CD1c-positive myeloid dendritic cell (primary cell): ENCODE measurements at regions not wholly inside any gene's neighbourhood (a gene's known extent, or its start where the extent isn't known, plus 50 kb on each side); places are given as distances from the start of the nearest gene placed in this dataset.

Experiments
- DNase-seq: peaks from one replicate; pipeline ENCODE4 v3.0.0-alpha.2; 2016; ENCODE audit errors: extremely low spot score

DNA sequence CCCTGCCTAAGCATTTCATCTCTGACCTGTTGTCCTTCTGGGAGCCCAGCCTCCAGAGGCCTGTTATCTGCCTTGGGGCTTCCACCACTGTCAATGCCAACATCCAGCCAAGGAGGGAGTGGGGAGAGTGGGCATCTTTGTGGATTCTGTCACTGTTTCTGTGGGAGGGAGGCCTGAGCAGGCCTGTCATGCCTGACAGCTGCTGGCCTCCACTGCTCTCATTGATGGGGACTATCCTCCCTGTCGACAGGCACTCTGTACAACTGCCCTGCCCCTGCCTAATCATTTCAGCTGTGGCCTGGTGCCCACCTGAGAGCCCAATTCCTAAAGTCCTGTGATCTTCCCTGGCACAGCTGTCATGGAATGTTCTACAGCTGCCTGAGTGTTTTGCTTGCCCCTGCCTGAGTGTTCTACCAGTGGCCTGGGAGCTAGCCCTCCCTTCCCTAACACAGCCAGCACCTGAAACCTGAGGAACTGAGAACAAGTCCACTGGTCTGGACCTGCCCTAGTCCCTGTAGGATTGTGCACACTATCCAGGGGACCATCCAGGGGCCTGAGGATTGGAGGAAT, 145.3 kb downstream of the FAM83B start:
- no peak for DNase-seq

DNA sequence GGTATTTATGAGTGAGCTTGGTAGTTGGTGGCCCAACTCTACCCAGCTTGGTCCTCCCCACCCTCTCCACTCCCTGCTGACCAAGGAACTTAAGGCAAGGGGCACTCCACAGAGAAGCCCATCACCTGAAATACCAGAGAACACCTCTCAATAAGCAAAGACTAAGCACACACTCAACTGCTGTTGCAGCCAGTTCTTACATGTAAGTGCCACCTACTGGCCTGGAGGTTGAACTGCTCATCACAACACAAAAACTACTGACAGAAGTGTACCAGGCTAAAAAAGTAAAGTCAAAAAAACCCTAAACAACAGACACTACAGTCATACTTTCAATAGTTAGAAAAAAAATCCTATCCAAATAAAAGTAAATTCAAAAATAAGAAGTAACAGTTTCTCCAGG, 146.2 kb downstream of the FAM83B start:
- no peak for DNase-seq

DNA sequence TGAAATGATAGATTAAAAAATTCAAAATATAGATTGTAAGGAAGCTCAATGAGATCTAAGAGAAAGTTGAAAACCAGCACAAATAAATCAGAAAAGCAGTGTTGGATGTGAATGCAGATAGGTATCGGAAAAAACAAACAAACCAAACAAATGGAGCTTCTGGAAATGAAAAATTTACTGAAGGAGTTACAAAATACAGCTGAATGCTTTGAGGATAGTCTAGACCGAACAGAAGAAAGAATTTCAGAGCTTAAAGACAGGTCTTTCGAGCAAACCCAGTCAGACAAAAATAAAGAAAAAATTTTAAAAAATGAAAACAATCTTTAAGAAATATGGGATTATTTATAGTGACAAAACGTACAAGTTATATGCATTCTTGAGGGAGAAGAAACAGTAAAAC, 146.7 kb downstream of the FAM83B start:
- DNase-seq, result no peak

DNA sequence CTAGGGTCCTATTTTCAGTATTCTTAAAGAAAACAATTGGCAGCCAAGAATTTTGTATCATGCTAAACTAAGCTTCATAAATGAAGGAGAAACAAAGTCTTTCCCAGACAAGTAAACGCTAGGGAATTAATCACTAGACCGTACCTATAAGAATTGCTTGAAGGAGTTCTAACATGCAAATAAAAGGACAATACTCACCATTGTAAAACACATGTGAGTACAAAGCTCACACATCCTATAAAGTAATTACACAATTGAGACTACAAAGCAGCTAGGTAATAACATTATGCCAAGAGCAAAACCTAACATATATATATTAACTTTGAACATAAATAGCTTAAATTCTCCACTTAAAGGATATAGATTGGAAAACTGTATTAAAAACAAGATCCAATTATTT, 147.4 kb downstream of the FAM83B start:
- DNase-seq, result no peak

DNA sequence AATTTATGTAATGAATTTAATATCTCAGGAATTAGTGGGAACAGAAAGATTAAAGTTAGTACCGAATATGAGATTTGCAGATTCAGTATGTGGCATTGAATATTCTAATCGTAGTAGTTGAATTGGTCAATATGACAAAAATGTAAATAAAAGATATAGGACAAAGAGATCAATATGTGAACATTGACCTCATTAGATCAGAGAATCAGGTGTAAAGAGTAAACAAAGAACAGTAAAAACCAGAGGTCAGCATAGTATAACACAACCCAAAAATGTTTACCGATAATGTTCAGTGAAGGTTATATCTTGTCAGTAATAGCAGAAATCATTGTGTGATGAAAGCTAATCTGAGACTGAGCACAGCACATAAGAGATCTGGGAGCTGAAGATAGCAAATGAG, 152.0 kb downstream of the FAM83B start:
- DNase-seq, result no peak

DNA sequence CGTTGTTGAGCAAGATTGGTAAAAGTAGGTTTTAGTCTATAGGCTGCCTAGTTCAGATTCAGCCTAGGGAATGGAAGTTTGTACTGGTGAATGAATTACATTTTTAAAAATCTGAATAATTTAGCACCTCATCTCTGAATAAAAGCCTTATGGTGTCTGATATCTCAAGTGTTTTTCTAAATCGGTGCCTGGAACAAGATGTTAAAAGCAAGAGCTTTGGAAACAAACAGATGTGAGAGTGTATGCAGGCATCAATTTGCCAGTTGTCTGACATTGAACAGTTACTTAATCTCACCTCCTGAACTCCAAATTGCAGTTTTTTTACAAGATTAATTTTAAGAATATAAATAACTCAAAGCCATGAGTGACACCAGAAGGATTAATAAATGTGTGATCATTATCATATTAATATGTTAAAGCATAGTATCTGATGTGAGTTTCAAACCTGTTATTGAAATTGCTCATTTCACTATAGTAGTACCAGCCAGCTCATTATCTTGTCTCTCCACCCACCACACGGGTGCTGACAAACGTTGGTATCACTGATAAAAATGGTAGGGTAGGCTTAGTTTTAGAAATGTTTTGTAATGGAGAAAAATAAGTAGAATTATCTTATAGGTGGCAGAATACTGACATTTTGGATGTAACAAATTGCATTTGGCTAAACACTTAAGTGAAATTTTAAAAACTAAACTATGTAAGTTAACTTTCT, 157.3 kb downstream of the FAM83B start:
- DNase-seq, result no peak

DNA sequence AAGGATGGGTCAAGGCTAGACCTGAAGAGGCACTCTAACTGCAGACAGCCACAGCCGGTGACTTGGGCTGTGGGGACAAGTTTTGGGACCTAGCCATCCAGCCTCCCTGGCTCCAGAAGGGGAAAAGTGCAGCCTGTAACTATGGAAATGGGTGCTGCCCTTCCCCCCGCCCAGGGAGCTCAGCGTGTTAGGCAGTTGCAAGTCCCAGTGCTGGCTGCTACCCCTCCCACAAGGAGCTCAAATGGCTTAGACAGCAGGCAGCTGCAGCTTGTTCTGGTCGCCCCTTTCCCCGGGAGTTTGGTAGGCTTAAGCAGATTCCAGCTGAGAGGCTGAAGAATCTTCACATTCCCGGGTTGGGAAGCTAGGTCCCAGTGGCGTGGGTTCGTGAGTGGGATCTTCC, 162.6 kb downstream of the FAM83B start:
- DNase-seq, result no peak

DNA sequence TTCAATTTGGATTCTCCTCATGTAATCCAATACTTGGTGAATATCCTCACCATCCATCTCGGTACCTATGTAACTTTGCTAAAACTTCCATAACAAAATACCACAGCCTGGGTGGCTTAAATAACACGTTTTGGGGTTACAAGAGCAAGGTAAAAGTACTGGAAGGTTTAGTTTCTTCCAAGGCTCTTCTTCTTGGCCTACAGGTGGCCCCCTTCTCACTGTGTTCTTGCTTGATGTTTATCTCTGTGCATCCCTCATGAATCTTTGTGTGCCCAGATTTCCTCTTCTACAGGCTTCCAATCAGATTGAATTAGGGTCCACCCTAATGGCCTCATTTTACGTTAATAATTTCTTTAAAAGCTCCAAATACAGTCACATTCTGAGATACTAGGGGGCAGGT, 163.3 kb upstream of the HCRTR2 start:
- DNase-seq, result no peak

DNA sequence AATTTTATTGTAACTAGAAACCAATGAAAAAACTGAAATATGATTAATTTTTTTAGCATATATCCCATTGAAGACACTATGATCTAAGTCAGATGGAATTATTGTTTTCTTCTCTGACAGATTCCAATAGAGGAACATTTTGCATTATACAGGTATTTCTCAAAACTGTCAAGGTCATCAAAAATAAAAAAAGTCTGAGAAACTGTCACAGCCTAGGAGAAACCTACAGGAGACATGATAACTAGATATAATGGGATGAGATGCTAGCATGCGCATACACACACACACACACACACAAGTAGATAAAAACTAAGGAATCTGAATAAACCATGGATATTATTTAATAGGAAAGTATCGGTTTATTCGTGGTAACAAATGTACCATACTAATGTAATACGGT, 161.9 kb upstream of the HCRTR2 start:
- DNase-seq, result no peak

DNA sequence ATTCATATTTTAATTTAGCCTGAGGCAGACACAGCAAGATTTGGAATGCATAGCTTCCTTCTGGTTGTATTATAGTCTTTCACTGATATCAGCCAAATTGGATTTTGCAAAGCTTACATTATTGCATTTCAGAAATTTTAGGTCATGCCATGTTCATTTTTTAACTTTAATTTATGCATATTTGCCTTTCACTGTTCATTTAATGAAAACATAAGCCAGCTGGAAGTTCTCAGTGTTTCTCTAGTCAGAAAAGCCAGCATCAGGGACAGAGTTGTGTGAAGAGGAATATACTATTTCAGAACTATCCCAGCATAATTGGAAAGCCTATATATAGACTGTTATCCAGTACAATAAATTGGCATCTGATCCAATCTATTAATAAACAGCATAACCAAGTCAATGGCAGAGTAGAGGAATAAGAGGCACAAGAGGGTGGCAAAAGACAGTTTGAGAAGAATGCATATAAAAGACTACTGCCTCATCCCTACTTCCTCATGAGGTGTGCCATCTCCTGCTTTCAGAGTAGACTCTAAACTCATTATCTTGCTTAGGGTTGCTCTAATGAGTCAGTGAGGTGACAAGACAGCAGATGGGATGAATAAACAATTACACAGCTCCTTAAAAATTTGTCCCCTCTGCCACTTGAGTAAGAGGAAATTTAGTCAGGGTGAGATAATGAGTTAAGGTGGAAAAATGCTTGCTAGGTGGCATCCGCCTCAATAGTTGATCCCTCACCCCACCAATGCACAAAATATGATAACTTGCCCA, 159.8 kb upstream of the HCRTR2 start:
- DNase-seq, result no peak

DNA sequence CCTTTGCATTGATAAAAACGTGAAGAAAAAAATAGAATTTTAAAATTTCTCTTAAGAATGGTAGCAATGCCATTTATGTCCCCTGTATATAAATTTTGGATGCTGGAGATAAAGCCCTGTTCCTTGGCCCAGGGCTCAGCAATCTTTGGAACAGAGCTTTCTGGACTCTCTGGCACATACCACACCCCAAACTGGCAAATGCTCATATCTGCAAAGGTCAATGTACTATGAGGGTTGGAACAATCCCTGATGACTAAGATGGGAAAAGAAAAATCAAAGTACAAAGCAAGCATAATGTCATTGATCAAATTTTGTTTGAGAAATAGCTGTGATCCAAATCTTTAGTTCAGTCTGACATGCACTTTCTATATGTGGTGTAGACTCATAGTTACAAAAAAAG, 158.1 kb upstream of the HCRTR2 start:
- no peak for DNase-seq

DNA sequence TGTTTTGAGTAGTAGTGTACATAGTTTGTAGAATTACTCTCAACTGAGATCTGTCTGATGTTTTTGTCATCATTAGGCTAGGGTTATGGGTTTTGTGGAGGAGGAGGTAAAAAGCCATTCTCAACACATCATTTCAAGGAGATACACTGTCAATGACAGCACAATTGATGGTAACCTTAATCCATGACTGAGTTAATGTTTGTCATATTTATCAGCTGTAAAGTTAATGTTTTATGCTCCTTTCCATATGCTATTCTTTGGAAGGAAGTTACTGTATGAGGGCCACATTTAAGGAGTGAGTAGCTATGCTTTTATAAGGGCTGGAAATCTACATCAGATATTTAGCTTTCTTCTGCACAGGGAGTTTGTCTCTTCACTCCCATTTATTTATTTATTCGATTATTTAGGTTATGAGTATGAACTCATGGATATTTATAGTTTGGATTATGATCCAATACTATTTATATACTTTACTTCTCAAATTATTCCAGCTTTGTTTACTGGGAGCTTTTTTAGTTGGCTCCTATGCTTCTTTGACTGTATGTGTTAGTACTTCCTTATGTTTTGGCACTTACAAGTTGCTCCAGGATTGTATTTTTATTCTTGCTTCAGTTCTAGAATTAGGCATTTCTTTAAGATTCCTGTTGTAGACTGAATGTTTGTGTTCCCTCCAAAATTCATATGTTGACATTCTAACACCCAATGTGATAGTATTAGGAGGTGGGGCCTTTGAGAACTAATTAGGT, 156.6 kb upstream of the HCRTR2 start:
- no peak for DNase-seq

DNA sequence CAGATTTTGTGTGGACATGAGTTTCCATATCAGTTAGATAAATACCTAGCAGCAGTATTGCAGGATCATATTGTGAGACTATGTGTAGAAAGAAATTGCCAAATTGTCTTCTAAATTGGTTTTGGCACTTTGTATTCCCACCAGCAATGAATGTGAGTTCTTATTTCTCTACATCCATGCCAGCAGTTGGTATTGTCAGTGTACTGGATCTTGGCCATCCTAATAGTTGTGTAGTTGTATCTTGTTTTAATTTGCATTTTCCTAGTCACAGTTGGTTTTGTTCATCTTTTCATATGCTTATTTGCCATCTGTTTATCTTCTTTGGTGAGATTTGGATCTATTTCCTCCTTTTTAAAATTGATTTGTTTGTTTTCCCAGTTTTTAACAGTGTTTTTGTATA, 154.7 kb upstream of the HCRTR2 start:
- DNase-seq, result no peak

DNA sequence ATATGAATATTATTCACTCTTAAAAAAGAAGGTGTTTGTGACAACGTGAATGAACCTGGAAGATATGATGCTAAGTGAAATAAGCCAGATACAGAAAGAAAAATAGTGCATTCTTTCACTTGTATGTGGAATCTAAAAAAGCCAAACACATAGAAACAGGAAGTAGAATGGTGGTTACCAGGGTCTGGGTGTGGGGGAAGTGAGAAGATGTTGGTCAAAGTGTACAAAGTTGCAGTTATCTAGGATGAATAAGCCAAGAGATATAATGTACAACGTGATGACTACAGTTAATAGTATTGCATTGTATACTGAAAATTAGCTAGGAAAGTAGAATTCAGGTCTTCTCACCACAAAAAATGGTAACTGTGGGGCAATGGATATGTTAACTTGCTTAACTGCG, 151.1 kb upstream of the HCRTR2 start:
- peak; percentile 63 for DNase-seq

DNA sequence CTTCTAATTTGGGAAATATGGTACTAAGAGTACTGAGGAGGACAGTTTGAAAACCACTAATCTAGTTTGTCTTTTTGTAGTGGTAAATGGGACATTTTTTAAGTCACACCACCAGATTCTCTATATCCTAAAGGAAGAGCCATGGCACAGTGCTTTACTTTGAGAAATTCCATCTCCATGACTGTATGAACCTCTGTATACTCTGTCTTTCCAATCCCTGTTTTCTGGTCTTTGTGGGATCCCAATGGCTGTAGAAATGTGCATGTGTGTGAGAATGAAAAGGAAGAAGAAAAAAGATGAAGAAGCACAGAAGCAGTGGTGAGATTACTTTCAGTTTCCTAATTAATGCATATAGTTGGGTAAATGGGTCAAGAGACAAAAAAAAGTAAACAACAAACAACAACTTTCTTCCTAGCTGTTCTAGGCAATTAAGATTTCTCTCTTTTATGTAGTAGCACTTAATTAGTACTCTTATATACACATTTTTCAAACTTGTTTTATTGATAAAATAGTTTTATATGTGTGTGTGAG, 141.2 kb upstream of the HCRTR2 start:
- DNase-seq, result no peak

DNA sequence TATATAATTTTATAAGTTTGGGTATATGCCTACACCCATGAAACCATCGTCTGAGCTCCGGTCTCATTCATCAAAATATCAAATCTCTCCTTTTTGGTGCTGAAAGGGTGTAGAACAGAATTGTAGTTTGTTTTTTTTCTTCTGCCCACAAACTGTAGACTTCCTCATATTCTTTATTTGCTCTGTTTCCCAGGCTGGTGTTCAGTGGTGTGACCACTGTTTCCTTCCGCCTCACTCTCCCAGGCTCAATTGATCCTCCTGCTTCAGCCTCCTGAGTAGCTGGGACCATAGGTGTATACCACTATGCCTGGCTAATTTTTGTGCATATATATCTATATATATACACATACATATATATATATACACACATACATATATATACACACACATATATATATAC, 139.6 kb upstream of the HCRTR2 start:
- peak; percentile 20 for DNase-seq

DNA sequence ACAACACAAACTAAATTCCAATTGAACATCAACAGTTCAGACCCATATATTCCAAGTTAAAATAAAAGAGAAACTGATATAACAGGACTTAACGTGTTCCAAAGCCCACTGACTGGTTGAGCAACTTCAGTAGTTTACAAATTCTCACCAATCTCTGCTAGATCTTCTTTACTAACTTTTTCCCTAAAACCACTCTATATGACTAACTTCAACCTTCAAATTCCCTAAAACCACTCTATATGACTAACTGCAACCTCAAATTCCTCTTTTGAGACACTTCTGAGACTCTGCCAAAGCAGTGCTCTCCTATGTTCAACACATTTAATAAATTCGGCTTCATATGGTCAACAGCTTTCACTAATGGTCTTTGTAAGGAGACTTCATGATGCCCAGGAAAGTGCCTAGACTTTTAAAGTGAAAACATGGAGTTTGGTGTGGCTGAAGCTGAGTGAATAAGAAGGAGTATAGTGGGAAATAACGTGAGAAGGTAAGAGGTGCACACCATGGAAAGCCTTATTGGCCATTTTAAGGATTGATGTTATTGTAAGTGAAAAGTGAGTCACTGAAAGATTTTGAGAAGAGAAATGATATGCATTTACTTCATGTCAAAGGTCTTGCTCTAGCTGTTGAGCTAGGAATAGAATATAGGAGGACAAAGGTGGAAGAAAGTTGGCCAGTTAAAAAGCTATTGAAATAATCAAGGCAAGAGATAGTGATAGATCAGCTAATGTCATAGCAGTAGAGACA, 134.0 kb upstream of the HCRTR2 start:
- peak; percentile 83 for DNase-seq

DNA sequence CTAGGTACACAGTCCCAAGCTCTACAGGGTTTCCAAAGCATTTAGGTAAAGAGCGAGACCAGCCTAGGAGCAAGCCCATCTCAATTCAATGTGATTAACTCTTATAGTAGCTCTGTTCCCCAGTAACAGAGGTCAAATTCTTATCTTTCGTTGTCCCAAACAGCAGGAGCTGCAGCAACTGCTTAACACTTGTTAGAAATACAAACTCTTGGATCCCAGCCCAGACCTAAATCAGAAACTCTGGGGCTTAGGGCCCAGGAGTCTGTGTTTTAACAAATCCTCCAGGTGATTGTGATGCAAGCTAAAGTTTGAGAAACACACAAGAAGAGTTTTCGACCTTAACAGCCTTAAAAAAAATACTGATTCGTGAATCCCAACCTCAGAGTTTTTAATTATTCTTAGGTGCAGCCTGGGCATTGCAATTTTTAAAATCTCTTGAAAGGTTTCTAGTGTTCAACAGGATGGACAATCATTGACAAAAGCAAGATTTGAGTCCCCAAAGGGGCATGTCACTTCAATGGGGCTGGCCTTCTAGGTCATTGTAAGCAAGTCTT, 127.4 kb upstream of the HCRTR2 start:
- DNase-seq, result no peak

DNA sequence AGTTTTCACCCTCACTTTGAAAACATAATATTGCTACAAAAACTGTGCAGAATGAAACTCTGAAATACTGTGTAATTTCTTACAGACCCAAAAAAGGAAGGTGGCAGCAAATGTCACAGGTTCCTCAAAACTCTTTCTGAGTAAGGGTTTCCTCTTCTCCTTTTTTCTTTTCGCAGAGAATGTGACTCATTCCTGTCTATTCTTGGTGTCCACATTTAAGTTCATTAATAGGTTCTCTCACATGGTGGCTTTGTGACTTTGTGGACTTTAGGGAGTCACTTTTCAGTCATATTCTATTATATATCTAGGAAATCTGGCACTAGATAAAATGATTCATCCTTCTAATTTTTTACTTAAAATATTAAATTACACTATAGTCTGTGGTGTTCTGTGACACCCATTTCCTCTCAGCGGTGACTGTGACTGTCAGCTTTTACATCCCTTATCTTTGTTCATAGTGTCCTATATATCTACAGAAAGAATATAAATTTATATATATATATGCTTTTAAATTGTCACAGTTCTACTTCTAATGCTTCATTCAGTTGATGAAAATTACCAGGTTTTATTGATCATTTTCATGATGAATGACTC, 126.8 kb upstream of the HCRTR2 start:
- peak; percentile 88 for DNase-seq

DNA sequence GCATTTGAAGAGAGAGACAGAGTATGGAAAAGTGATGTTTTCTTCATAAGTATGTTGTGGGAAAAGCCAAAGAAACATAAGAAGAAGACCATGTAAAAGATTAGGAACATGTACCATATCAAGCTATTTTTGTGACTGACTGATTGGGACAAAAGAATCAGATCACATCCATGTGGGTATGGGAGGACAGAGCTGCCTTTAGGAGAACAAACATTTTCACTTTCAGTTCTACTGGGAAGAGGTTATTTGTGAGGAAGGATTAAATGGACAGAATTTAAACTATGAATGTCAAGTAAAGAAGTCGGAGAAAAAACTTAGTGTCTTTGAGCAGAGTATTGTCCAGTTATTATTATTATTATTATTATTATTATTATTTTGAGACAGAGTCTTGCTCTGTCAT, 124.4 kb upstream of the HCRTR2 start:
- DNase-seq, result no peak

DNA sequence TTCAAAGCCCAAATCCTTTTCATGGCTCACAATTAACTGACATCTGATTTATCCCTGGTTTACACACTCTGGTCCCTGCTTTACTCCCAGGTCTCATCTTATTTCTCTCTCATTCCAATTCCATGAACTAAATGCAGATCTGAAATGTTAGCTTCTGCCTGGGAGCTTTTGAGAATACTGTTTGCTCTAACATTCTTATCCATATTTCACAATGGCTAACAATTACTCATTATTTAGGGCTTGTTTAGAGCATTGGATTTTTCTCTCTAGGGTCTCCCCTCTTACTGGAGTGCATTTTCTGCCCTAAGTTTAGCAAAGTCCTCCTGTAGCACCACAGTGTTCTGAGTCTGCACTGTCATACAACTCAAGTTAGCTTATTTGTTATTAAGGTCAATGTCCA, 121.5 kb upstream of the HCRTR2 start:
- no peak for DNase-seq
